ENCODE measurements at regions not wholly inside any gene's neighbourhood (a gene's known extent, or its start where the extent isn't known, plus 50 kb on each side); places are given as distances from the start of the nearest gene placed in this dataset.
"Not testable (repeated sequence)": the region's sequence is repeated elsewhere in the genome, so short reads cannot be mapped to it uniquely, and the experiment has no call there.

GRCh38 chrX:111041018-111041462 lies 55.0 kb upstream of the PAK3 start:
- no peak for FAIRE-seq

GRCh38 chrX:111040377-111041017 lies 55.5 kb upstream of the PAK3 start:
- FAIRE-seq: no peak

GRCh38 chrX:111039606-111040005 lies 56.4 kb upstream of the PAK3 start:
- no peak for FAIRE-seq

GRCh38 chrX:111035991-111036390 lies 60.0 kb upstream of the PAK3 start:
- no peak for FAIRE-seq

GRCh38 chrX:111035256-111035655 lies 60.7 kb upstream of the PAK3 start:
- FAIRE-seq: no peak

GRCh38 chrX:111022998-111023397 lies 73.0 kb upstream of the PAK3 start:
- not testable (repeated sequence) for FAIRE-seq

- FAIRE-seq: no peak
These were observed 75.7 kb upstream of the PAK3 start for GRCh38 chrX:111020283-111020682.

GRCh38 chrX:111013778-111014455 lies 82.1 kb upstream of the PAK3 start:
- FAIRE-seq: no peak

- FAIRE-seq: no peak
These were observed 85.9 kb upstream of the PAK3 start for GRCh38 chrX:111010111-111010510.

- FAIRE-seq: no peak
These were observed 86.7 kb upstream of the PAK3 start for GRCh38 chrX:111009256-111009655.

- no peak for FAIRE-seq
These were observed 87.9 kb upstream of the PAK3 start for GRCh38 chrX:111008126-111008525.

GRCh38 chrX:111007238-111007637 lies 88.8 kb upstream of the PAK3 start:
- FAIRE-seq: no peak

GRCh38 chrX:111006116-111006515 lies 89.9 kb upstream of the PAK3 start:
- no peak for FAIRE-seq

GRCh38 chrX:111005166-111005565 lies 90.8 kb upstream of the PAK3 start:
- no peak for FAIRE-seq

GRCh38 chrX:111003118-111003517 lies 92.9 kb upstream of the PAK3 start:
- FAIRE-seq: no peak

GRCh38 chrX:110992611-110993010 lies 103.4 kb upstream of the PAK3 start:
- FAIRE-seq: no peak

- FAIRE-seq: no peak
These were observed 106.1 kb upstream of the PAK3 start for GRCh38 chrX:110989869-110990268.

GRCh38 chrX:110989447-110989846 lies 106.5 kb upstream of the PAK3 start:
- no peak for FAIRE-seq

- FAIRE-seq: no peak
These were observed 108.7 kb upstream of the PAK3 start for GRCh38 chrX:110987292-110987691.

- FAIRE-seq: no peak
These were observed 110.5 kb upstream of the PAK3 start for GRCh38 chrX:110985470-110985869.

- no peak for FAIRE-seq
These were observed 113.0 kb upstream of the PAK3 start for GRCh38 chrX:110983024-110983423.

GRCh38 chrX:110966839-110967238 lies 129.2 kb upstream of the PAK3 start:
- no peak for FAIRE-seq

- no peak for FAIRE-seq
These were observed 129.9 kb upstream of the PAK3 start for GRCh38 chrX:110966091-110966454.

- FAIRE-seq: no peak
These were observed 130.4 kb upstream of the PAK3 start for GRCh38 chrX:110965409-110966090.
